GM18508 (cell line): ENCODE measurements at regions not wholly inside any gene's neighbourhood (a gene's known extent, or its start where the extent isn't known, plus 50 kb on each side); places are given as distances from the start of the nearest gene placed in this dataset.
"Not testable (repeated sequence)": the region's sequence is repeated elsewhere in the genome, so short reads cannot be mapped to it uniquely, and the experiment has no call there.

Experiments
- ATAC-seq: cut with Tn5 transposase; IDR thresholded peaks from one replicate; pipeline ENCODE4 v1.9.1; 2021; ENCODE audit warnings: moderate number of reproducible peaks; ENCODE audit not compliant: insufficient read depth, unreplicated experiment

- ATAC-seq, result no peak
Measured at GRCh38 chr4:38406243-38406642, 257.8 kb upstream of the KLF3 start.

GRCh38 chr4:38409852-38410251 is 254.1 kb upstream of the KLF3 start:
- no peak for ATAC-seq

- peak; percentile 67 for ATAC-seq
Measured at GRCh38 chr4:38411092-38411491, 252.9 kb upstream of the KLF3 start.

GRCh38 chr4:38411981-38412536 is 251.9 kb upstream of the KLF3 start:
- no peak for ATAC-seq

- no peak for ATAC-seq
Measured at GRCh38 chr4:38413524-38414341, 250.3 kb upstream of the KLF3 start.

- ATAC-seq, result no peak
Measured at GRCh38 chr4:38414410-38414809, 249.6 kb upstream of the KLF3 start.

- ATAC-seq, result no peak
Measured at GRCh38 chr4:38415682-38416081, 248.3 kb upstream of the KLF3 start.

- ATAC-seq, result no peak
Measured at GRCh38 chr4:38416450-38417014, 247.5 kb upstream of the KLF3 start.

GRCh38 chr4:38420254-38420653 is 243.7 kb upstream of the KLF3 start:
- ATAC-seq, result not testable (repeated sequence)

- ATAC-seq, result no peak
Measured at GRCh38 chr4:38422850-38423249, 241.1 kb upstream of the KLF3 start.

GRCh38 chr4:38424151-38424871 is 239.7 kb upstream of the KLF3 start:
- ATAC-seq, result no peak

- no peak for ATAC-seq
Measured at GRCh38 chr4:38426532-38426931, 237.5 kb upstream of the KLF3 start.

GRCh38 chr4:38430841-38431240 is 233.2 kb upstream of the KLF3 start:
- ATAC-seq, result no peak

- no peak for ATAC-seq
Measured at GRCh38 chr4:38442073-38442788, 221.8 kb upstream of the KLF3 start.

- ATAC-seq, result no peak
Measured at GRCh38 chr4:38449506-38450174, 214.4 kb upstream of the KLF3 start.

- no peak for ATAC-seq
Measured at GRCh38 chr4:38452009-38452408, 212.0 kb upstream of the KLF3 start.

- no peak for ATAC-seq
Measured at GRCh38 chr4:38452542-38452941, 211.5 kb upstream of the KLF3 start.

GRCh38 chr4:38453253-38453881 is 210.6 kb upstream of the KLF3 start:
- ATAC-seq, result no peak

- no peak for ATAC-seq
Measured at GRCh38 chr4:38454284-38454683, 209.7 kb upstream of the KLF3 start.
